ENCODE measurements at regions not wholly inside any gene's neighbourhood (a gene's known extent, or its start where the extent isn't known, plus 50 kb on each side); places are given as distances from the start of the nearest gene placed in this dataset.

DNA sequence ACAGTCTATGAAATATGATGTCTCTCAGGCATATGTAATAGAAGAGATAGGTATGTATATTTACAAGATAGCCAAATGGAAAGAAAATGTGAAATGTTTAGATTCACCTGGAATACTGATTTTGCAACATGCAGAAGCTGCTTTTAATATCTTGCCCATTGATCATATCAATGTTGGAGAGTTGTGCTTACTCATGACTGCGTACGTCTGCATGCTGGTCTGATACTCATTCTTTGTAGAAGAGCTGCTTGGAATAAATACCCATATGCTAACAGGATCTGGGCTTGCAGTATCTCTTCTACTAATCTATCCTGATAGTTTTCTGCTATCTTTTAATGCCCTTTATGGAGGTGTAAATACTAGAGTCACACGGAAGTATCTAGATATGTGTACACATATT lies 120.6 kb upstream of the FOXP2 start:
- TF ChIP-seq MYC (IDR thresholded peaks at IDR 0.05; ENCODE audit: low read depth, low read length) (no peak), POLR2A (IDR thresholded peaks at IDR 0.05; ENCODE audit: extremely low read depth, insufficient read length) (no peak)
- TF ChIP-seq, protein P1, sequence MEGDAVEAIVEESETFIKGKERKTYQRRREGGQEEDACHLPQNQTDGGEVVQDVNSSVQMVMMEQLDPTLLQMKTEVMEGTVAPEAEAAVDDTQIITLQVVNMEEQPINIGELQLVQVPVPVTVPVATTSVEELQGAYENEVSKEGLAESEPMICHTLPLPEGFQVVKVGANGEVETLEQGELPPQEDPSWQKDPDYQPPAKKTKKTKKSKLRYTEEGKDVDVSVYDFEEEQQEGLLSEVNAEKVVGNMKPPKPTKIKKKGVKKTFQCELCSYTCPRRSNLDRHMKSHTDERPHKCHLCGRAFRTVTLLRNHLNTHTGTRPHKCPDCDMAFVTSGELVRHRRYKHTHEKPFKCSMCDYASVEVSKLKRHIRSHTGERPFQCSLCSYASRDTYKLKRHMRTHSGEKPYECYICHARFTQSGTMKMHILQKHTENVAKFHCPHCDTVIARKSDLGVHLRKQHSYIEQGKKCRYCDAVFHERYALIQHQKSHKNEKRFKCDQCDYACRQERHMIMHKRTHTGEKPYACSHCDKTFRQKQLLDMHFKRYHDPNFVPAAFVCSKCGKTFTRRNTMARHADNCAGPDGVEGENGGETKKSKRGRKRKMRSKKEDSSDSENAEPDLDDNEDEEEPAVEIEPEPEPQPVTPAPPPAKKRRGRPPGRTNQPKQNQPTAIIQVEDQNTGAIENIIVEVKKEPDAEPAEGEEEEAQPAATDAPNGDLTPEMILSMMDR (IDR thresholded peaks at IDR 0.05; ENCODE audit: low read depth, low read length), result no peak

All from NB4 (cell line).